H1 (cell line): ENCODE measurements at regions not wholly inside any gene's neighbourhood (a gene's known extent, or its start where the extent isn't known, plus 50 kb on each side); places are given as distances from the start of the nearest gene placed in this dataset.
A peak's percentile ranks its signal among the peaks of the same experiment; 100 is the strongest.

Source experiments
- CTCF ChIA-PET: fragments of 300-600 bp; sonication (Branson Sonifier 250); formaldehyde crosslinking; loops from one replicate; lab custom pipeline; 2021; ENCODE audit not compliant: partially characterized antibody; lab: Charles Lee
- POLR2A ChIA-PET: fragments of 300-600 bp; sonication (Branson Sonifier 250); formaldehyde crosslinking; loops from one replicate; lab custom pipeline; 2021; ENCODE audit warnings: inconsistent platforms; ENCODE audit not compliant: partially characterized antibody; lab: Charles Lee
- DNase-seq, 2 experiments: peaks; one replicate each; pipeline versions ENCODE4 v3.0.0 to v3.0.0-alpha.2; 2010 to 2022; ENCODE audit warnings: low spot score in 2 of 2, low read depth in 1 of 2, mixed read lengths in 1 of 2
- FAIRE-seq: peaks from 2 replicates; lab custom pipeline; 2011; peaks lifted over from hg19 to GRCh38; lab: Jason Lieb, UNC
- H2AFZ ChIP-seq: 2 replicates; pipeline ENCODE4 v1.8.1; 2012; ENCODE audit warnings: low read length, inconsistent platforms
- H2AK5ac ChIP-seq: 2 replicates; pipeline ENCODE4 v1.6.1; 2013; ENCODE audit warnings: low read depth, low read length
- H2BK120ac ChIP-seq: replicated peaks from 2 replicates; pipeline ENCODE3; 2013; ENCODE audit warnings: low read depth, low read length, inconsistent platforms
- H2BK12ac ChIP-seq: 2 replicates; pipeline ENCODE4 v1.6.1; 2013; ENCODE audit warnings: low read depth, low read length
- H2BK15ac ChIP-seq: 2 replicates; pipeline ENCODE4 v1.6.1; 2013; ENCODE audit warnings: low read length
- H2BK20ac ChIP-seq: 2 replicates; pipeline ENCODE4 v1.6.1; 2013; ENCODE audit warnings: low read length
- H2BK5ac ChIP-seq: 2 replicates; pipeline ENCODE4 v1.6.1; 2013; ENCODE audit warnings: low read depth, low read length
- H3K14ac ChIP-seq: 2 replicates; pipeline ENCODE4 v1.6.1; 2013; ENCODE audit warnings: inconsistent platforms; ENCODE audit not compliant: insufficient read length
- H3K18ac ChIP-seq: 2 replicates; pipeline ENCODE4 v1.6.1; 2013; ENCODE audit warnings: low read length; ENCODE audit errors: extremely low read depth
- H3K23ac ChIP-seq: 2 replicates; pipeline ENCODE4 v1.6.1; 2013; ENCODE audit warnings: inconsistent platforms; ENCODE audit not compliant: insufficient read length
- H3K23me2 ChIP-seq: 2 replicates; pipeline ENCODE4 v1.6.1; 2013; ENCODE audit warnings: low read depth, low read length
- H3K27ac ChIP-seq: 2 replicates; pipeline ENCODE4 v1.6.1; 2011; ENCODE audit warnings: low read depth, low read length, inconsistent platforms
- H3K27me3 ChIP-seq, 4 experiments: replicated peaks in 1 of 4; 1 replicate in 1 of 4; 2 replicates in 3 of 4; pipeline versions ENCODE4 v1.6.1 to v1.8.1; 2011 to 2013; ENCODE audit warnings: low read length in 3 of 4, mild to moderate bottlenecking in 3 of 4, inconsistent platforms in 2 of 4, mixed read lengths in 2 of 4, moderate library complexity in 1 of 4; ENCODE audit not compliant: control insufficient read depth in 3 of 4, insufficient read depth in 3 of 4; ENCODE audit errors: extremely low read depth in 1 of 4
- H3K36me3 ChIP-seq, 4 experiments: 2 replicates each; pipeline versions ENCODE4 v1.6.1 to v1.8.1; 2011 to 2013; ENCODE audit warnings: mild to moderate bottlenecking in 4 of 4, low read length in 3 of 4, moderate library complexity in 2 of 4, control low read depth in 1 of 4, inconsistent platforms in 1 of 4; ENCODE audit not compliant: insufficient read depth in 4 of 4, control insufficient read depth in 2 of 4
- H3K4ac ChIP-seq: replicated peaks from 2 replicates; pipeline ENCODE3; 2013; ENCODE audit warnings: low read length, low read depth, mixed read lengths, inconsistent platforms; ENCODE audit not compliant: insufficient read length
- H3K4me1 ChIP-seq, 4 experiments: replicated peaks in 1 of 4; 1 replicate in 1 of 4; 2 replicates in 3 of 4; pipeline versions ENCODE4 v1.6.1 to v1.8.1; 2011 to 2013; ENCODE audit warnings: low read length in 3 of 4, inconsistent platforms in 2 of 4, mixed read lengths in 1 of 4; ENCODE audit not compliant: insufficient read depth in 4 of 4, control insufficient read depth in 3 of 4
- H3K4me2 ChIP-seq, 2 experiments: 2 replicates each; pipeline versions ENCODE4 v1.6.1 to v1.8.1; 2011 to 2013; ENCODE audit warnings: low read depth in 2 of 2, low read length in 2 of 2, control low read depth in 1 of 2, inconsistent platforms in 1 of 2, mild to moderate bottlenecking in 1 of 2; ENCODE audit not compliant: insufficient read depth in 1 of 2
- H3K4me3 ChIP-seq, 4 experiments: fragments of 200-600, 300-600 bp in 1 of 4; sonication (generic), shearing (Covaris generic), sonication (Bioruptor Twin) in 1 of 4; 2 replicates each; pipeline versions ENCODE4 v1.5.1 to v1.8.1; 2011 to 2016; ENCODE audit warnings: low read length in 4 of 4, low read depth in 3 of 4, control low read depth in 2 of 4, inconsistent platforms in 2 of 4, mild to moderate bottlenecking in 2 of 4, mixed read lengths in 1 of 4, moderate library complexity in 1 of 4; ENCODE audit not compliant: insufficient read depth in 2 of 4; ENCODE audit errors: extremely low read depth in 1 of 4
- H3K56ac ChIP-seq: replicated peaks from 2 replicates; pipeline ENCODE3; 2013; ENCODE audit warnings: low read depth, mild to moderate bottlenecking, mixed read lengths, low read length, inconsistent platforms; ENCODE audit not compliant: insufficient read length
- H3K79me1 ChIP-seq: 2 replicates; pipeline ENCODE4 v1.6.1; 2013; ENCODE audit warnings: low read depth, low read length, control low read depth
- H3K79me2 ChIP-seq, 2 experiments: 2 replicates each; pipeline versions ENCODE4 v1.6.1 to v1.8.1; 2012 to 2013; ENCODE audit warnings: low read length in 2 of 2, mild to moderate bottlenecking in 2 of 2, inconsistent platforms in 1 of 2; ENCODE audit not compliant: insufficient read depth in 2 of 2, control insufficient read depth in 1 of 2
- H3K9ac ChIP-seq, 4 experiments: replicated peaks in 1 of 4; 1 replicate in 1 of 4; 2 replicates in 3 of 4; pipeline versions ENCODE4 v1.6.1 to v1.8.1; 2011 to 2013; ENCODE audit warnings: low read depth in 3 of 4, low read length in 3 of 4, control low read depth in 2 of 4, mild to moderate bottlenecking in 2 of 4, moderate library complexity in 2 of 4, inconsistent platforms in 1 of 4; ENCODE audit errors: extremely low read depth in 1 of 4
- H3K9me3 ChIP-seq, 2 experiments: 2 replicates each; pipeline versions ENCODE4 v1.6.1 to v1.8.1; 2012 to 2013; ENCODE audit warnings: mild to moderate bottlenecking in 2 of 2, moderate library complexity in 2 of 2, control low read depth in 1 of 2, inconsistent platforms in 1 of 2, low read depth in 1 of 2, low read length in 1 of 2, mixed read lengths in 1 of 2; ENCODE audit not compliant: insufficient read depth in 2 of 2
- H4K20me1 ChIP-seq, 2 experiments: replicated peaks in 1 of 2; 2 replicates each; pipeline versions ENCODE3 to v1.8.1; 2011 to 2013; ENCODE audit warnings: inconsistent platforms in 2 of 2, low read length in 2 of 2, mild to moderate bottlenecking in 1 of 2; ENCODE audit not compliant: insufficient read depth in 2 of 2, control insufficient read depth in 1 of 2
- H4K5ac ChIP-seq: 2 replicates; pipeline ENCODE4 v1.6.1; 2013; ENCODE audit warnings: low read length, low read depth, mixed read lengths, inconsistent platforms; ENCODE audit not compliant: insufficient read length
- H4K8ac ChIP-seq: 2 replicates; pipeline ENCODE4 v1.8.0; 2013; ENCODE audit warnings: mild to moderate bottlenecking, moderate library complexity, low read length, inconsistent platforms; ENCODE audit not compliant: insufficient read depth; ENCODE audit errors: extremely low read depth
- H4K91ac ChIP-seq: replicated peaks from 2 replicates; pipeline ENCODE3; 2013; ENCODE audit warnings: low read length, mixed read lengths, inconsistent platforms; ENCODE audit not compliant: insufficient read length
- EGR1 ChIP-seq: IDR thresholded peaks from 2 replicates; pipeline ENCODE4 v1.6.1; 2011; ENCODE audit warnings: low read depth, low read length, borderline replicate concordance
- GABPA ChIP-seq: IDR thresholded peaks from 2 replicates; pipeline ENCODE4 v1.6.1; 2011; ENCODE audit warnings: mild to moderate bottlenecking, low read length, moderate library complexity, borderline replicate concordance; ENCODE audit not compliant: insufficient read depth
- JUN ChIP-seq: IDR thresholded peaks from 2 replicates; pipeline ENCODE4 v1.6.1; 2011; ENCODE audit warnings: low read depth, mild to moderate bottlenecking, improper control_type of control experiment, low read length
- SIX5 ChIP-seq: IDR thresholded peaks from 2 replicates; pipeline ENCODE4 v1.6.1; 2011; ENCODE audit warnings: mild to moderate bottlenecking, low read depth, low read length
- SP4 ChIP-seq: IDR thresholded peaks from 2 replicates; pipeline ENCODE4 v1.6.1; 2012; ENCODE audit warnings: low read length, inconsistent platforms
- SRF ChIP-seq: IDR thresholded peaks from 2 replicates; pipeline ENCODE4 v1.6.1; 2011; ENCODE audit warnings: mild to moderate bottlenecking, low read depth, low read length, moderate library complexity
- SUZ12 ChIP-seq: fragments of 200-600 bp; sonication (generic); IDR thresholded peaks from 2 replicates; pipeline ENCODE4 v1.6.1; 2012; ENCODE audit warnings: mild to moderate bottlenecking, inconsistent platforms, low read length, moderate library complexity, mixed read lengths
- TBP ChIP-seq: IDR thresholded peaks from 2 replicates; pipeline ENCODE4 v1.6.1; 2011; ENCODE audit warnings: low read depth, low read length, improper control_type of control experiment
- WGBS, 2 experiments: shearing (Covaris generic) in 1 of 2; methylation state at CpG; one replicate each; pipeline versions ENCODE4 v1.1.6 to v1.1.7; 2013 to 2015; ENCODE audit warnings: low lambda C conversion rate in 2 of 2, mixed read lengths in 2 of 2, inconsistent platforms in 1 of 2, low coverage in 1 of 2, missing lambda C conversion rate in 1 of 2; ENCODE audit not compliant: insufficient replicate concordance in 2 of 2, insufficient coverage in 1 of 2, insufficient read length in 1 of 2; ENCODE audit errors: extremely low coverage in 1 of 2, missing lambda C conversion rate in 1 of 2; 5-methylcytosine and 5-hydroxymethylcytosine counted together
- TF ChIP-seq, protein P1 (sequence below): IDR thresholded peaks from 2 replicates; pipeline ENCODE4 v1.6.1; 2011; ENCODE audit warnings: low read depth, mild to moderate bottlenecking, low read length; ENCODE audit not compliant: insufficient read depth
- TF ChIP-seq, protein P2 (sequence below): IDR thresholded peaks from 2 replicates; pipeline ENCODE4 v1.6.1; 2011; ENCODE audit warnings: low read length, improper control_type of control experiment

DNA sequence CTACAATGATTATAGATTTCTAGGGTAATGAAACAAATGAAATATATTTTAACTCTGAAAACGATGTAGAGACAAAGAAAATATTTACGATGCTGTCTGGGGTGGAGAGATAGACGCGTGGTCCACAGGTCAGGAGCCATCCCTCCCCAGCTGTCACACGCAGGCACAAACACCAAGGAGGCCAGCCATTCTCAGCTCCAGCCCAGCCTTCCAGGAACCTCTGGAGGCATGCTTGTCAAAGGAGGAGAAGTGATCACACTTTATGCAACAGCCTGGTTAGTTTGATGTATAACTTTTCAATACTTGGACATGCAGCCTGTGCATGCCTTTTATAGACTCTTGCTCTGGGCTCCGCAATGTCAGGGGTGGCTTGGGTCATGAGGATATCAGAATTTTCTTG is 391.5 kb upstream of the MGMT start:
- Histone ChIP-seq H3K4ac (no peak overlapping the region), H3K23me2 (peaks cover 10% of the 10 kb centered on the region; the same call in 1 of the 2 replicates), H3K18ac (no peak overlapping the region), H3K4me3 (no peak overlapping the region), H2BK15ac (no peak overlapping the region), H2BK5ac (no peak overlapping the region), H2BK12ac (no peak overlapping the region), H3K9me3 (0 out of 4 replicates have a peak, but pooled peaks cover 0 to 2% of the 10 kb centered on the region in 2 experiments), H3K56ac (no peak overlapping the region), H4K20me1 (peaks cover 0 to 1% of the 10 kb centered on the region in 2 experiments), H2BK20ac (no peak overlapping the region), H4K5ac (no peak overlapping the region), H3K14ac (no peak overlapping the region), H2AK5ac (no peak overlapping the region), H2AFZ (no peak overlapping the region), H3K4me1 (no peaks in the 10 kb centered on the region), H3K79me1 (no peaks in the 10 kb centered on the region), H3K27ac (no peak overlapping the region), H3K9ac (no peak overlapping the region), H2BK120ac (no peak overlapping the region), H3K23ac (no peak overlapping the region), H3K79me2 (no peaks in the 10 kb centered on the region), H3K4me2 (no peak overlapping the region), H4K91ac (no peak overlapping the region), H3K27me3 (no peaks in the 10 kb centered on the region), H3K36me3 (no peaks in the 10 kb centered on the region), H4K8ac (no peak overlapping the region)
- CTCF ChIA-PET = no interaction called here
- POLR2A ChIA-PET = no interaction called here
- 97% methylated on average over 6 of the region's 6 CpGs; no CpG with 5 or more reads in 1 of the 2 experiments for WGBS, 2 experiments
- DNase-seq (peak in 1 of 2 experiments; percentile 17), FAIRE-seq (no peak)
- TF ChIP-seq SIX5 = no peak
- no peak for TF ChIP-seq SRF
- TF ChIP-seq SP4 = no peak
- TF ChIP-seq, protein P1, sequence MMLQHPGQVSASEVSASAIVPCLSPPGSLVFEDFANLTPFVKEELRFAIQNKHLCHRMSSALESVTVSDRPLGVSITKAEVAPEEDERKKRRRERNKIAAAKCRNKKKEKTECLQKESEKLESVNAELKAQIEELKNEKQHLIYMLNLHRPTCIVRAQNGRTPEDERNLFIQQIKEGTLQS = no peak
- no peak for TF ChIP-seq TBP
- no peak for TF ChIP-seq GABPA
- TF ChIP-seq JUN = no peak
- TF ChIP-seq, protein P2, sequence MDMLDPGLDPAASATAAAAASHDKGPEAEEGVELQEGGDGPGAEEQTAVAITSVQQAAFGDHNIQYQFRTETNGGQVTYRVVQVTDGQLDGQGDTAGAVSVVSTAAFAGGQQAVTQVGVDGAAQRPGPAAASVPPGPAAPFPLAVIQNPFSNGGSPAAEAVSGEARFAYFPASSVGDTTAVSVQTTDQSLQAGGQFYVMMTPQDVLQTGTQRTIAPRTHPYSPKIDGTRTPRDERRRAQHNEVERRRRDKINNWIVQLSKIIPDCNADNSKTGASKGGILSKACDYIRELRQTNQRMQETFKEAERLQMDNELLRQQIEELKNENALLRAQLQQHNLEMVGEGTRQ = no peak
- TF ChIP-seq EGR1 = no peak
- TF ChIP-seq SUZ12 = no peak
